ENCODE measurements at regions not wholly inside any gene's neighbourhood (a gene's known extent, or its start where the extent isn't known, plus 50 kb on each side); places are given as distances from the start of the nearest gene placed in this dataset.

- Histone ChIP-seq H3K9me2 (ENCODE audit: insufficient read depth, low read length) (no peaks in the 10 kb centered on the region), H3K27me3 (ENCODE audit: insufficient read depth, low read depth, low read length) (no peaks in the 10 kb centered on the region), H2AFZ (ENCODE audit: low read depth, low read length) (no peak overlapping the region), H3F3A (ENCODE audit: insufficient read depth, low read length, poor library complexity, severe bottlenecking) (no peaks in the 10 kb centered on the region), H3K36me3 (ENCODE audit: insufficient read depth, low read length) (no peaks in the 10 kb centered on the region), H3K4me2 (ENCODE audit: low read length) (no peak overlapping the region), H3K9ac (ENCODE audit: low read length) (no peak overlapping the region), H3K9me3 (ENCODE audit: low read length) (no peaks in the 10 kb centered on the region), H4K20me1 (ENCODE audit: insufficient read depth) (no peaks in the 10 kb centered on the region), H3K79me2 (replicated peaks; ENCODE audit: insufficient read depth, low read length) (no peaks in the 10 kb centered on the region), H3K27ac (ENCODE audit: low read length) (no peak overlapping the region), H3K4me3 (ENCODE audit: low read length) (no peak overlapping the region)
- TF ChIP-seq EZH2 (IDR thresholded peaks at IDR 0.05; ENCODE audit: borderline replicate concordance, insufficient read depth, low read length, poor library complexity, severe bottlenecking) (no peak), CTCF (IDR thresholded peaks at IDR 0.05; ENCODE audit: poor library complexity, severe bottlenecking) (no peak), RAD21 (conservative IDR thresholded peaks at IDR 0.05) (no peak), REST (IDR thresholded peaks at IDR 0.05; ENCODE audit: borderline replicate concordance) (no peak), SMC3 (conservative IDR thresholded peaks at IDR 0.05; ENCODE audit: poor library complexity) (no peak), EP300 (conservative IDR thresholded peaks at IDR 0.05; ENCODE audit: poor library complexity, severe bottlenecking) (no peak), MXI1 (conservative IDR thresholded peaks at IDR 0.05; ENCODE audit: poor library complexity, severe bottlenecking) (no peak), TAF1 (IDR thresholded peaks at IDR 0.05; ENCODE audit: low read depth) (no peak), POLR2AphosphoS5 (IDR thresholded peaks at IDR 0.05) (no peak)
Observed at GRCh38 chrX:113980953-113981352, 602.9 kb upstream of the HTR2C start.

- no peak overlapping the region for H3K9ac ChIP-seq (ENCODE audit: low read length)
- no peaks in the 10 kb centered on the region for H3K36me3 ChIP-seq (ENCODE audit: insufficient read depth, low read length)
- H3K9me3 ChIP-seq (ENCODE audit: low read length): no peaks in the 10 kb centered on the region
- no peaks in the 10 kb centered on the region for H3K27me3 ChIP-seq (ENCODE audit: insufficient read depth, low read depth, low read length)
- H4K20me1 ChIP-seq (ENCODE audit: insufficient read depth): no peaks in the 10 kb centered on the region
- no peaks in the 10 kb centered on the region for H3K79me2 ChIP-seq (replicated peaks; ENCODE audit: insufficient read depth, low read length)
- no peaks in the 10 kb centered on the region for H3K9me2 ChIP-seq (ENCODE audit: insufficient read depth, low read length)
- no peak overlapping the region for H3K4me3 ChIP-seq (ENCODE audit: low read length)
- no peak overlapping the region for H3K27ac ChIP-seq (ENCODE audit: low read length)
- no peak overlapping the region for H3K4me2 ChIP-seq (ENCODE audit: low read length)
- no peak overlapping the region for H2AFZ ChIP-seq (ENCODE audit: low read depth, low read length)
- H3F3A ChIP-seq (ENCODE audit: insufficient read depth, low read length, poor library complexity, severe bottlenecking): no peaks in the 10 kb centered on the region
- TF ChIP-seq TAF1 (IDR thresholded peaks at IDR 0.05; ENCODE audit: low read depth): no peak
- no peak for TF ChIP-seq POLR2AphosphoS5 (IDR thresholded peaks at IDR 0.05)
- TF ChIP-seq EZH2 (IDR thresholded peaks at IDR 0.05; ENCODE audit: borderline replicate concordance, insufficient read depth, low read length, poor library complexity, severe bottlenecking): no peak
Observed at GRCh38 chrX:113977887-113978286, 606.0 kb upstream of the HTR2C start.

GRCh38 chrX:113975441-113975840, 608.4 kb upstream of the HTR2C start:
- Histone ChIP-seq H4K20me1 (ENCODE audit: insufficient read depth) (no peaks in the 10 kb centered on the region), H2AFZ (ENCODE audit: low read depth, low read length) (no peak overlapping the region), H3F3A (ENCODE audit: insufficient read depth, low read length, poor library complexity, severe bottlenecking) (no peaks in the 10 kb centered on the region), H3K9me2 (ENCODE audit: insufficient read depth, low read length) (no peaks in the 10 kb centered on the region), H3K9me3 (ENCODE audit: low read length) (no peaks in the 10 kb centered on the region), H3K4me2 (ENCODE audit: low read length) (no peak overlapping the region), H3K79me2 (replicated peaks; ENCODE audit: insufficient read depth, low read length) (no peaks in the 10 kb centered on the region), H3K9ac (ENCODE audit: low read length) (no peak overlapping the region), H3K27ac (ENCODE audit: low read length) (no peak overlapping the region), H3K36me3 (ENCODE audit: insufficient read depth, low read length) (no peaks in the 10 kb centered on the region), H3K4me3 (ENCODE audit: low read length) (no peak overlapping the region), H3K27me3 (ENCODE audit: insufficient read depth, low read depth, low read length) (no peaks in the 10 kb centered on the region)
- TF ChIP-seq MXI1 (conservative IDR thresholded peaks at IDR 0.05; ENCODE audit: poor library complexity, severe bottlenecking): no peak
- no peak for TF ChIP-seq RAD21 (conservative IDR thresholded peaks at IDR 0.05)
- TF ChIP-seq REST (IDR thresholded peaks at IDR 0.05; ENCODE audit: borderline replicate concordance): no peak
- no peak for TF ChIP-seq EP300 (conservative IDR thresholded peaks at IDR 0.05; ENCODE audit: poor library complexity, severe bottlenecking)
- TF ChIP-seq EZH2 (IDR thresholded peaks at IDR 0.05; ENCODE audit: borderline replicate concordance, insufficient read depth, low read length, poor library complexity, severe bottlenecking): no peak
- no peak for TF ChIP-seq POLR2AphosphoS5 (IDR thresholded peaks at IDR 0.05)
- no peak for TF ChIP-seq CTCF (IDR thresholded peaks at IDR 0.05; ENCODE audit: poor library complexity, severe bottlenecking)
- TF ChIP-seq SMC3 (conservative IDR thresholded peaks at IDR 0.05; ENCODE audit: poor library complexity): no peak
- TF ChIP-seq TAF1 (IDR thresholded peaks at IDR 0.05; ENCODE audit: low read depth): no peak
